Spleen (tissue), 11 donors: ENCODE measurements at regions not wholly inside any gene's neighbourhood (a gene's known extent, or its start where the extent isn't known, plus 50 kb on each side); places are given as distances from the start of the nearest gene placed in this dataset.
"Not testable (repeated sequence)": the region's sequence is repeated elsewhere in the genome, so short reads cannot be mapped to it uniquely, and the experiment has no call there.

Experiments
- DNase-seq: peaks from one replicate; pipeline ENCODE4 v3.0.0-alpha.2; 2020
- H3K27ac ChIP-seq, 8 donors: fragments of 200-600 bp; sonication (generic) in 7 of 8; 1 replicate in 4 of 8; 2 replicates in 4 of 8; pipeline versions ENCODE4 v1.5.0 to v1.8.0; 2016 to 2021; ENCODE audit warnings: inconsistent platforms in 4 of 8, mild to moderate bottlenecking in 4 of 8, moderate library complexity in 1 of 8
- H3K27me3 ChIP-seq, 7 donors: fragments of 200-600 bp; sonication (generic) in 6 of 7; replicated peaks in 1 of 7; 1 replicate in 4 of 7; 2 replicates in 3 of 7; pipeline versions ENCODE4 v1.5.0 to v1.8.0; 2016 to 2021; ENCODE audit warnings: inconsistent platforms in 3 of 7, mild to moderate bottlenecking in 1 of 7
- H3K36me3 ChIP-seq, 6 donors: fragments of 200-600 bp; sonication (generic) in 5 of 6; 1 replicate in 4 of 6; 2 replicates in 2 of 6; pipeline versions ENCODE4 v1.5.0 to v1.8.0; 2016 to 2021; ENCODE audit warnings: inconsistent platforms in 2 of 6
- H3K4me1 ChIP-seq, 6 donors: fragments of 200-600 bp; sonication (generic) in 5 of 6; 1 replicate in 3 of 6; 2 replicates in 3 of 6; pipeline versions ENCODE4 v1.5.0 to v1.8.0; 2016 to 2021; ENCODE audit warnings: inconsistent platforms in 3 of 6
- H3K4me3 ChIP-seq, 8 donors: fragments of 200-600 bp; sonication (generic) in 7 of 8; 1 replicate in 4 of 8; 2 replicates in 4 of 8; pipeline versions ENCODE4 v1.5.0 to v1.8.0; 2016 to 2021; ENCODE audit warnings: inconsistent platforms in 4 of 8, mild to moderate bottlenecking in 4 of 8, moderate library complexity in 2 of 8
- H3K9me3 ChIP-seq, 8 donors: fragments of 200-600 bp; sonication (generic) in 7 of 8; 1 replicate in 4 of 8; 2 replicates in 4 of 8; pipeline versions ENCODE4 v1.5.0 to v1.8.0; 2016 to 2021; ENCODE audit warnings: inconsistent platforms in 4 of 8
- CTCF ChIP-seq, 11 experiments: fragments of 200-600 bp in 7 of 11; fragments of 450-650 bp in 4 of 11; sonication (generic) in 4 of 11; IDR thresholded peaks in 8 of 11; conservative IDR thresholded peaks in 3 of 11; 1 replicate in 7 of 11; 2 replicates in 4 of 11; pipeline versions ENCODE4 v1.4.0 to v1.8.0; 2016 to 2021; ENCODE audit warnings: antibody characterized with exemption in 11 of 11, inconsistent platforms in 4 of 11, mild to moderate bottlenecking in 1 of 11
- POLR2A ChIP-seq, 3 donors: fragments of 450-650 bp; IDR thresholded peaks; one replicate each; pipeline ENCODE4 v1.5.1; 2017; ENCODE audit warnings: antibody characterized with exemption in 3 of 3, mild to moderate bottlenecking in 1 of 3
- POLR2AphosphoS5 ChIP-seq, 3 donors: sonication (generic); formaldehyde crosslinking; IDR thresholded peaks; one replicate each; pipeline ENCODE4 v1.5.1; 2017; ENCODE audit warnings: antibody characterized with exemption in 3 of 3
- WGBS, 5 donors: extraction: QIAGEN DNeasy Blood & Tissue Kit in 3 of 5; methylation state at CpG; one replicate each; pipeline versions ENCODE4 v1.1.5 to v1.1.7; 2013 to 2018; 5-methylcytosine and 5-hydroxymethylcytosine counted together
- intact Hi-C: fragments of 100-400 bp; cut with DNase I; formaldehyde crosslinking; loops from one replicate; pipeline ENCODE4 v1.15.0; 2023; ENCODE audit warnings: low total_unique reads
- donor health status: healthy with polysubstance abuse.
- donor health status: DM: no; HTN: no; CAD: no; lungs with moderate emphysema.
- donor health status: DM: no; HTN: no; CAD: no.
- donor health status: Bipolar disorder and iron deficiency.
- donor health status: healthy.
- donor health status: DM: no; HTN: no; CAD: no.
- donor health status: DM: yes; HTN: yes; CAD: no.

- intact Hi-C loops, result no loop called here
- Histone ChIP-seq H3K4me3 (no peak overlapping the region), H3K9me3 (peaks cover 0 to 6% (median 0%) of the 10 kb centered on the region in 8 donors), H3K27ac (no peak overlapping the region), H3K36me3 (no peaks in the 10 kb centered on the region), H3K27me3 (no peaks in the 10 kb centered on the region), H3K4me1 (no peaks in the 10 kb centered on the region)
- no peak for DNase-seq
- WGBS, 5 donors, result 86 to 93% (median 86%) methylated on average over 3 of the region's 3 CpGs
- TF ChIP-seq POLR2AphosphoS5 (IDR thresholded peaks at IDR 0.05), result no peak
- no peak for TF ChIP-seq POLR2A (IDR thresholded peaks at IDR 0.05)
- TF ChIP-seq CTCF (IDR thresholded peaks at IDR 0.05 in 8 of 11, conservative IDR thresholded peaks at IDR 0.05 in 3 of 11), result no peak
Measured at GRCh38 chr3:145448436-145448835, 712.5 kb downstream of the PLOD2 start.

- Histone ChIP-seq H3K36me3 (no peaks in the 10 kb centered on the region), H3K4me3 (no peak overlapping the region), H3K9me3 (peaks cover 0 to 6% (median 0%) of the 10 kb centered on the region in 8 donors), H3K4me1 (no peaks in the 10 kb centered on the region), H3K27me3 (no peaks in the 10 kb centered on the region), H3K27ac (no peak overlapping the region)
- TF ChIP-seq CTCF (IDR thresholded peaks at IDR 0.05 in 8 of 11, conservative IDR thresholded peaks at IDR 0.05 in 3 of 11) (no peak), POLR2A (IDR thresholded peaks at IDR 0.05) (no peak), POLR2AphosphoS5 (IDR thresholded peaks at IDR 0.05) (no peak)
- DNase-seq, result no peak
- intact Hi-C loops, result no loop called here
Measured at GRCh38 chr3:145450018-145450682, 710.8 kb downstream of the PLOD2 start.

- DNase-seq, result no peak
- Histone ChIP-seq H3K9me3 (no peaks in the 10 kb centered on the region), H3K27me3 (no peaks in the 10 kb centered on the region), H3K4me3 (no peak overlapping the region), H3K4me1 (no peaks in the 10 kb centered on the region), H3K27ac (no peak overlapping the region), H3K36me3 (no peaks in the 10 kb centered on the region)
- intact Hi-C loops, result no loop called here
- 52 to 66% (median 57%) methylated on average over 6 of the region's 6 CpGs for WGBS, 5 donors
- TF ChIP-seq POLR2A (IDR thresholded peaks at IDR 0.05) (no peak), CTCF (IDR thresholded peaks at IDR 0.05 in 8 of 11, conservative IDR thresholded peaks at IDR 0.05 in 3 of 11) (no peak), POLR2AphosphoS5 (IDR thresholded peaks at IDR 0.05) (no peak)
Measured at GRCh38 chr3:145457825-145458552, 703.0 kb downstream of the PLOD2 start.

- H3K4me1 ChIP-seq, H3K27ac ChIP-seq, H3K4me3 ChIP-seq, H3K27me3 ChIP-seq, H3K9me3 ChIP-seq, intact Hi-C loops, H3K36me3 ChIP-seq, DNase-seq: not testable (repeated sequence)
- 67 to 100% (median 92%) methylated on average over 1 of the region's 1 CpG for WGBS, 5 donors
Measured at GRCh38 chr3:145459681-145460080, 701.3 kb downstream of the PLOD2 start.
